ENCODE measurements at regions not wholly inside any gene's neighbourhood (a gene's known extent, or its start where the extent isn't known, plus 50 kb on each side); places are given as distances from the start of the nearest gene placed in this dataset.
"Not testable (repeated sequence)": the region's sequence is repeated elsewhere in the genome, so short reads cannot be mapped to it uniquely, and the experiment has no call there.

- Histone ChIP-seq H3K27me3 (peaks cover 0 to 8% of the 10 kb centered on the region in 2 donors), H3K36me3 (no peaks in the 10 kb centered on the region), H3K4me3 (no peak overlapping the region), H3K27ac (no peak overlapping the region), H3K9me3 (no peaks in the 10 kb centered on the region), H3K4me1 (no peaks in the 10 kb centered on the region)
- ATAC-seq: no peak
- TF ChIP-seq CTCF (IDR thresholded peaks at IDR 0.05): no peak
- DNase-seq: no peak
- intact Hi-C loops (cut with DNase I): no loop called here
These were observed 86.1 kb upstream of the SALL1 start for GRCh38 chr16:51237207-51237606.

- no peaks in the 10 kb centered on the region for H3K4me1 ChIP-seq
- no peak for TF ChIP-seq CTCF (IDR thresholded peaks at IDR 0.05)
- no peaks in the 10 kb centered on the region for H3K9me3 ChIP-seq
- ATAC-seq (no peak), DNase-seq (no peak)
- H3K36me3 ChIP-seq: no peaks in the 10 kb centered on the region
- no peak overlapping the region for H3K4me3 ChIP-seq
- no peak overlapping the region for H3K27ac ChIP-seq
- intact Hi-C loops (cut with DNase I): no loop called here
- peaks cover 0 to 8% of the 10 kb centered on the region in 2 donors for H3K27me3 ChIP-seq
These were observed 85.5 kb upstream of the SALL1 start for GRCh38 chr16:51236583-51236982.

GRCh38 chr16:51231702-51232101 lies 80.6 kb upstream of the SALL1 start:
- no peak overlapping the region for H3K27ac ChIP-seq
- H3K4me1 ChIP-seq: no peaks in the 10 kb centered on the region
- no peaks in the 10 kb centered on the region for H3K36me3 ChIP-seq
- ATAC-seq (no peak), DNase-seq (no peak)
- intact Hi-C loops (cut with DNase I): no loop called here
- H3K4me3 ChIP-seq: no peak overlapping the region
- no peak for TF ChIP-seq CTCF (IDR thresholded peaks at IDR 0.05)
- H3K27me3 ChIP-seq: no peaks in the 10 kb centered on the region
- no peaks in the 10 kb centered on the region for H3K9me3 ChIP-seq

- H3K27me3 ChIP-seq; H3K4me1 ChIP-seq; H3K27ac ChIP-seq; H3K9me3 ChIP-seq; H3K4me3 ChIP-seq; H3K36me3 ChIP-seq; intact Hi-C loops (cut with DNase I); ATAC-seq; DNase-seq: not testable (repeated sequence)
These were observed 79.0 kb upstream of the SALL1 start for GRCh38 chr16:51230035-51230434.

GRCh38 chr16:51228097-51228659 lies 77.1 kb upstream of the SALL1 start:
- Histone ChIP-seq H3K4me1 (no peaks in the 10 kb centered on the region), H3K9me3 (no peaks in the 10 kb centered on the region), H3K36me3 (no peaks in the 10 kb centered on the region), H3K4me3 (no peak overlapping the region), H3K27ac (no peak overlapping the region), H3K27me3 (no peaks in the 10 kb centered on the region)
- intact Hi-C loops (cut with DNase I): no loop called here
- no peak for ATAC-seq
- TF ChIP-seq CTCF (IDR thresholded peaks at IDR 0.05): no peak
- no peak for DNase-seq

GRCh38 chr16:51225878-51226277 lies 74.8 kb upstream of the SALL1 start:
- Histone ChIP-seq H3K4me3 (no peak overlapping the region), H3K36me3 (no peaks in the 10 kb centered on the region), H3K27me3 (no peaks in the 10 kb centered on the region), H3K27ac (no peak overlapping the region), H3K4me1 (no peaks in the 10 kb centered on the region), H3K9me3 (no peaks in the 10 kb centered on the region)
- intact Hi-C loops (cut with DNase I): no loop called here
- no peak for TF ChIP-seq CTCF (IDR thresholded peaks at IDR 0.05)
- ATAC-seq (no peak), DNase-seq (no peak)
